Vagina (tissue), 2 donors: ENCODE measurements at regions not wholly inside any gene's neighbourhood (a gene's known extent, or its start where the extent isn't known, plus 50 kb on each side); places are given as distances from the start of the nearest gene placed in this dataset.

Source experiments
- POLR2A ChIP-seq, 2 donors: fragments of 450-650 bp; IDR thresholded peaks; one replicate each; pipeline ENCODE4 v1.6.1; 2017; ENCODE audit warnings: antibody characterized with exemption in 2 of 2, mild to moderate bottlenecking in 2 of 2, moderate library complexity in 2 of 2
- POLR2AphosphoS5 ChIP-seq, 2 donors: sonication (generic); formaldehyde crosslinking; IDR thresholded peaks; one replicate each; pipeline ENCODE4 v1.9.0; 2017; ENCODE audit warnings: antibody characterized with exemption in 2 of 2, mild to moderate bottlenecking in 2 of 2, low read depth in 1 of 2; ENCODE audit not compliant: insufficient read depth in 1 of 2
- TF ChIP-seq, protein P1 (sequence below), 3 experiments: fragments of 450-650 bp in 2 of 3; fragments of 200-600 bp in 1 of 3; sonication (generic) in 1 of 3; IDR thresholded peaks; one replicate each; pipeline ENCODE4 v1.5.1; 2017 to 2019; ENCODE audit warnings: antibody characterized with exemption in 3 of 3, mild to moderate bottlenecking in 2 of 3, moderate library complexity in 2 of 3

DNA sequence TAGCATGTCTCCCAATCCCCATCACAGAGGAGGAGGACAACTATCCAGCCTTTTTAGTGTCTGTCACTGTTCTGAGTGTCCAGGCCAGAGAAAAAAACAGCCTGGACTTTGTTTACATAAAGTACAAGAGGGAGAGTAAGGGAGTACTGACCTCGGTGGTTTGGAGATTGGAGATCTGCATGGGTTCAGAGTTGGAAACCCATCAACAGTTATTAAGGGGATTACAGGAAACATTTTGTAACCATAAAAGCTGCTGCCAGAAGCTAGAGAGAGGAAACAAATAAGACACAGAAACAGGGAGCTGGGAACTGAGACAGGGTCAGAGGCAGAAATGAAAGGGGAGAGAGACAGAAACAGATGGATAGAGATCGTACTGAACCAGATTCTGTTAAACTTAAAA is 131.5 kb upstream of the CTTNBP2NL start:
- TF ChIP-seq POLR2AphosphoS5 (IDR thresholded peaks at IDR 0.05; ENCODE audit: insufficient read depth in 1 of 2, low read depth in 1 of 2) (peak in 1 of 2 donors; percentile 58), POLR2A (IDR thresholded peaks at IDR 0.05) (no peak)
- TF ChIP-seq, protein P1, sequence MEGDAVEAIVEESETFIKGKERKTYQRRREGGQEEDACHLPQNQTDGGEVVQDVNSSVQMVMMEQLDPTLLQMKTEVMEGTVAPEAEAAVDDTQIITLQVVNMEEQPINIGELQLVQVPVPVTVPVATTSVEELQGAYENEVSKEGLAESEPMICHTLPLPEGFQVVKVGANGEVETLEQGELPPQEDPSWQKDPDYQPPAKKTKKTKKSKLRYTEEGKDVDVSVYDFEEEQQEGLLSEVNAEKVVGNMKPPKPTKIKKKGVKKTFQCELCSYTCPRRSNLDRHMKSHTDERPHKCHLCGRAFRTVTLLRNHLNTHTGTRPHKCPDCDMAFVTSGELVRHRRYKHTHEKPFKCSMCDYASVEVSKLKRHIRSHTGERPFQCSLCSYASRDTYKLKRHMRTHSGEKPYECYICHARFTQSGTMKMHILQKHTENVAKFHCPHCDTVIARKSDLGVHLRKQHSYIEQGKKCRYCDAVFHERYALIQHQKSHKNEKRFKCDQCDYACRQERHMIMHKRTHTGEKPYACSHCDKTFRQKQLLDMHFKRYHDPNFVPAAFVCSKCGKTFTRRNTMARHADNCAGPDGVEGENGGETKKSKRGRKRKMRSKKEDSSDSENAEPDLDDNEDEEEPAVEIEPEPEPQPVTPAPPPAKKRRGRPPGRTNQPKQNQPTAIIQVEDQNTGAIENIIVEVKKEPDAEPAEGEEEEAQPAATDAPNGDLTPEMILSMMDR (IDR thresholded peaks at IDR 0.05) = no peak
